OCI-LY3 (cell line): ENCODE measurements at regions not wholly inside any gene's neighbourhood (a gene's known extent, or its start where the extent isn't known, plus 50 kb on each side); places are given as distances from the start of the nearest gene placed in this dataset.

Experiments used
- EZH2phosphoT487 ChIP-seq: fragments of 200-600 bp; shearing (Covaris generic); IDR thresholded peaks from 2 replicates; pipeline ENCODE4 v1.6.1; 2018; ENCODE audit warnings: antibody characterized with exemption, mixed run types, low read depth
- TF ChIP-seq, protein P1 (sequence below): fragments of 200-600, 300-600 bp; sonication (generic); IDR thresholded peaks from 2 replicates; pipeline ENCODE4 v1.5.1; 2014; ENCODE audit warnings: antibody characterized with exemption, low read length, low read depth

GRCh38 chr6:51027283-51028065 is 208.8 kb downstream of the TFAP2B start:
- no peak for TF ChIP-seq EZH2phosphoT487
- TF ChIP-seq, protein P1, sequence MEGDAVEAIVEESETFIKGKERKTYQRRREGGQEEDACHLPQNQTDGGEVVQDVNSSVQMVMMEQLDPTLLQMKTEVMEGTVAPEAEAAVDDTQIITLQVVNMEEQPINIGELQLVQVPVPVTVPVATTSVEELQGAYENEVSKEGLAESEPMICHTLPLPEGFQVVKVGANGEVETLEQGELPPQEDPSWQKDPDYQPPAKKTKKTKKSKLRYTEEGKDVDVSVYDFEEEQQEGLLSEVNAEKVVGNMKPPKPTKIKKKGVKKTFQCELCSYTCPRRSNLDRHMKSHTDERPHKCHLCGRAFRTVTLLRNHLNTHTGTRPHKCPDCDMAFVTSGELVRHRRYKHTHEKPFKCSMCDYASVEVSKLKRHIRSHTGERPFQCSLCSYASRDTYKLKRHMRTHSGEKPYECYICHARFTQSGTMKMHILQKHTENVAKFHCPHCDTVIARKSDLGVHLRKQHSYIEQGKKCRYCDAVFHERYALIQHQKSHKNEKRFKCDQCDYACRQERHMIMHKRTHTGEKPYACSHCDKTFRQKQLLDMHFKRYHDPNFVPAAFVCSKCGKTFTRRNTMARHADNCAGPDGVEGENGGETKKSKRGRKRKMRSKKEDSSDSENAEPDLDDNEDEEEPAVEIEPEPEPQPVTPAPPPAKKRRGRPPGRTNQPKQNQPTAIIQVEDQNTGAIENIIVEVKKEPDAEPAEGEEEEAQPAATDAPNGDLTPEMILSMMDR = no peak
